SU-DHL-6 (cell line): ENCODE measurements at regions not wholly inside any gene's neighbourhood (a gene's known extent, or its start where the extent isn't known, plus 50 kb on each side); places are given as distances from the start of the nearest gene placed in this dataset.

Source experiments
- H2AFZ ChIP-seq: fragments of 200-600 bp; sonication (generic); 2 replicates; pipeline ENCODE4 v1.6.1; 2014; ENCODE audit warnings: low read depth, mild to moderate bottlenecking, moderate library complexity, mixed read lengths, antibody characterized with exemption, low read length; ENCODE audit not compliant: severe bottlenecking
- H3F3A ChIP-seq: fragments of 200-600 bp; shearing (Covaris generic); 2 replicates; pipeline ENCODE4 v1.6.0; 2016; ENCODE audit warnings: antibody characterized with exemption, mild to moderate bottlenecking; ENCODE audit not compliant: insufficient read depth
- H3K27ac ChIP-seq: fragments of 200-600 bp; sonication (generic); 2 replicates; pipeline ENCODE4 v1.5.1; 2016; ENCODE audit warnings: low read depth, mild to moderate bottlenecking, low read length, moderate library complexity, mixed read lengths
- H3K27me3 ChIP-seq: fragments of 200-600 bp; sonication (generic), shearing (Covaris generic); 2 replicates; pipeline ENCODE4 v1.6.0; 2014; ENCODE audit warnings: mild to moderate bottlenecking, low read length
- H3K36me3 ChIP-seq: fragments of 200-600 bp; sonication (generic); 2 replicates; pipeline ENCODE4 v1.6.1; 2014; ENCODE audit warnings: mild to moderate bottlenecking, low read length, mixed read lengths
- H3K4me2 ChIP-seq: fragments of 300-600, 200-600 bp; shearing (Covaris generic), sonication (generic); 2 replicates; pipeline ENCODE4 v1.6.0; 2014; ENCODE audit warnings: low read length, low read depth, mild to moderate bottlenecking; ENCODE audit not compliant: poor library complexity, severe bottlenecking
- H3K4me3 ChIP-seq: fragments of 200-600 bp; sonication (generic); 2 replicates; pipeline ENCODE4 v1.5.1; 2014; ENCODE audit warnings: antibody characterized with exemption, low read length, mild to moderate bottlenecking, mixed read lengths; ENCODE audit not compliant: insufficient read depth, poor library complexity, severe bottlenecking
- H3K79me2 ChIP-seq: fragments of 200-600 bp; sonication (generic); 2 replicates; pipeline ENCODE4 v1.6.1; 2014; ENCODE audit warnings: mild to moderate bottlenecking, low read length, moderate library complexity; ENCODE audit not compliant: insufficient read depth
- H3K9ac ChIP-seq: fragments of 200-600 bp; sonication (generic); 2 replicates; pipeline ENCODE4 v1.7.0; 2014; ENCODE audit warnings: mild to moderate bottlenecking, low read length
- H3K9me2 ChIP-seq: fragments of 200-600 bp; sonication (generic); replicated peaks from 2 replicates; pipeline ENCODE4 v1.6.1; 2014; ENCODE audit warnings: low read length; ENCODE audit not compliant: insufficient read depth
- H3K9me3 ChIP-seq: fragments of 200-600 bp; sonication (generic); 2 replicates; pipeline ENCODE4 v1.6.1; 2014; ENCODE audit warnings: low read length, mixed read lengths; ENCODE audit not compliant: insufficient read depth
- H4K20me1 ChIP-seq: fragments of 200-600 bp; sonication (generic); 2 replicates; pipeline ENCODE4 v1.6.1; 2014; ENCODE audit warnings: low read depth, mild to moderate bottlenecking, antibody characterized with exemption, low read length, moderate library complexity, mixed read lengths
- EZH2phosphoT487 ChIP-seq: fragments of 200-600 bp; sonication (generic), shearing (Covaris generic); conservative IDR thresholded peaks from 2 replicates; pipeline ENCODE4 v1.6.1; 2018; ENCODE audit warnings: mild to moderate bottlenecking, antibody characterized with exemption, low read length, moderate library complexity, mixed read lengths
- TF ChIP-seq, protein P1 (sequence below): fragments of 200-600 bp; sonication (generic); IDR thresholded peaks from one replicate; pipeline ENCODE4 v1.5.1; 2017; ENCODE audit warnings: antibody characterized with exemption, mild to moderate bottlenecking, low read length, moderate library complexity; ENCODE audit not compliant: insufficient read depth, poor library complexity, severe bottlenecking

DNA sequence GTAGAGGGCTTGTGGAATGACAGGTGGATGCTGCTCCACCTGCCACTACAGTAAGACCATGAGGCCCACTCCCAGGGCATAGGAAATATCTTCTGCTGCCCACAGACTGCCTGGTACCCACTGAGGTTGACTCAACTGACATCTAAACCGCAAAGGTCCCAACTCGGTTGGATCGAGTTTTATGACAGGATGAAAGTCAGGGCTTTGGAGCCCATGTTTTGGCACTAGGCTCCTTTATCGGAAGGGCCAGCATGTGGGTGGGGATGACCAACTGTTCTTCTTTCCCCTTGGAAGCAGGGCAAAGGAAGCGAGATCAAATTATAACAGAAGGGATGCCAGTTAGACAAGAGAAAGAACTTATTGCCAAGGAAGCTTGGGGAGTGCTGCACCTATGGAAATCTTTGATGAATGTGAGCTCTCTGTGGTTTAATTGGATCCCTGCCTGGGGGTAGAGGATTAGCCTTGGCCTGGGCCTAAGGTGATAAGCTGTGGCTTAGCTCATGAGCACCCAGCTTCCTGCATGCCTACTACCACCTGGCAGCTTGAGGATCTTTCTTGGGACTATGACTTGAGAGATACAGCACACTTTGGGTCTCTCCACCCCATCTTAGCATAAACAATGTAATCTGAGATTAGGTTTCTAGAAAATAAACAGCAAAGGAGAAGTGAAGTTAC lies 121.8 kb downstream of the KCNA5 start:
- H3K9me3 ChIP-seq = no peaks in the 10 kb centered on the region
- no peak overlapping the region for H3K27ac ChIP-seq
- H3K36me3 ChIP-seq = no peaks in the 10 kb centered on the region
- H3K9ac ChIP-seq = no peak overlapping the region
- TF ChIP-seq, protein P1, sequence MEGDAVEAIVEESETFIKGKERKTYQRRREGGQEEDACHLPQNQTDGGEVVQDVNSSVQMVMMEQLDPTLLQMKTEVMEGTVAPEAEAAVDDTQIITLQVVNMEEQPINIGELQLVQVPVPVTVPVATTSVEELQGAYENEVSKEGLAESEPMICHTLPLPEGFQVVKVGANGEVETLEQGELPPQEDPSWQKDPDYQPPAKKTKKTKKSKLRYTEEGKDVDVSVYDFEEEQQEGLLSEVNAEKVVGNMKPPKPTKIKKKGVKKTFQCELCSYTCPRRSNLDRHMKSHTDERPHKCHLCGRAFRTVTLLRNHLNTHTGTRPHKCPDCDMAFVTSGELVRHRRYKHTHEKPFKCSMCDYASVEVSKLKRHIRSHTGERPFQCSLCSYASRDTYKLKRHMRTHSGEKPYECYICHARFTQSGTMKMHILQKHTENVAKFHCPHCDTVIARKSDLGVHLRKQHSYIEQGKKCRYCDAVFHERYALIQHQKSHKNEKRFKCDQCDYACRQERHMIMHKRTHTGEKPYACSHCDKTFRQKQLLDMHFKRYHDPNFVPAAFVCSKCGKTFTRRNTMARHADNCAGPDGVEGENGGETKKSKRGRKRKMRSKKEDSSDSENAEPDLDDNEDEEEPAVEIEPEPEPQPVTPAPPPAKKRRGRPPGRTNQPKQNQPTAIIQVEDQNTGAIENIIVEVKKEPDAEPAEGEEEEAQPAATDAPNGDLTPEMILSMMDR = no peak
- no peak for TF ChIP-seq EZH2phosphoT487
- H3K27me3 ChIP-seq = no peaks in the 10 kb centered on the region; the same call in 1 of the 2 replicates
- no peaks in the 10 kb centered on the region; the same call in 1 of the 2 replicates for H3K9me2 ChIP-seq
- no peaks in the 10 kb centered on the region for H4K20me1 ChIP-seq
- H3K79me2 ChIP-seq = no peaks in the 10 kb centered on the region
- no peak overlapping the region for H3K4me2 ChIP-seq
- no peak overlapping the region for H3K4me3 ChIP-seq
- no peaks in the 10 kb centered on the region for H3F3A ChIP-seq
- no peak overlapping the region for H2AFZ ChIP-seq

DNA sequence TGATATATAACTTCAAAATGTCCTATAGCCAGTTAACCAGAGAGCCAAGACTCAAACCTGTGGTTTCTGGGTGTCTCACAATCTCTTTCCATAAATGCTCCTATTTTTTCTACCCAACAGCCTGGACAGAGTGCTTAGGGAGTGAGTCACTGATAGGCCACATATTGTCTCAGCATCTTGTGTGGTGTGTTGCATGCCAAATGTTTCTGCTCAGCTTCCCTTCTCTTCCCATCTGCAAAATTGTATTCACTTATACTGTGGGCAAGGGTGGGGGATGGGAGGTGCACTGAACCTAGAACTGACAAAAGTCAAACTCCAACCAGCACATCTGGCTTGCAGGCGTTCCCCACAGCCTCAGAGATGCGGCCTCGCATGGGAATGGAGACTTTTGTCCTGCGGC lies 123.3 kb downstream of the KCNA5 start:
- Histone ChIP-seq H3F3A (no peaks in the 10 kb centered on the region), H3K9ac (no peak overlapping the region), H3K27ac (no peak overlapping the region), H4K20me1 (no peaks in the 10 kb centered on the region), H3K79me2 (no peaks in the 10 kb centered on the region), H3K4me3 (no peak overlapping the region), H3K4me2 (no peak overlapping the region), H3K9me2 (no peaks in the 10 kb centered on the region; the same call in 1 of the 2 replicates), H3K36me3 (no peaks in the 10 kb centered on the region), H3K9me3 (no peaks in the 10 kb centered on the region), H2AFZ (no peak overlapping the region), H3K27me3 (no peaks in the 10 kb centered on the region; the same call in 1 of the 2 replicates)
- TF ChIP-seq, protein P1 = no peak
- TF ChIP-seq EZH2phosphoT487 = no peak

DNA sequence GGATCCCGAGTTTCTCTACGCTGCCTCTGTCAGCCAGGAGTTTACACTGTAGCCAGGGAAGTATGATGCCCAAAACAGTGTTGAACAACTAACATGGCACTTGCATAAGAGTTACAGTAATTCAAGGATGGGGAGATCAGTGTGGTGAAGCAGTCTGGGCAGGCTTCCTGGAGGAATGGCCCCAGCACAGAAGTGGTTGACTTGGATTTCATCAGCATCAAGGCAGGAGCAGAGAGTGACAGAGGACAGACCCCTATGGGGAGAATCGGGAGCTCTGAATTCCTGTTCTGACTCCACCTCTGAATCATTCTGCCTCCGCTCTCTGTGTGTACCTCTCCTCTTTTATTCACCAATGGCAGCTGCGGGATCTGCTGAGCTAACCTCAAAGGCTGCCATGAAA lies 124.5 kb downstream of the KCNA5 start:
- TF ChIP-seq EZH2phosphoT487 = no peak
- TF ChIP-seq, protein P1 = no peak
- no peak overlapping the region for H3K27ac ChIP-seq
- H3K9ac ChIP-seq = no peak overlapping the region
- no peak overlapping the region for H3K4me2 ChIP-seq
- no peaks in the 10 kb centered on the region for H3F3A ChIP-seq
- H3K9me3 ChIP-seq = no peaks in the 10 kb centered on the region
- H2AFZ ChIP-seq = no peak overlapping the region
- H4K20me1 ChIP-seq = no peaks in the 10 kb centered on the region
- H3K27me3 ChIP-seq = no peaks in the 10 kb centered on the region; the same call in 1 of the 2 replicates
- H3K4me3 ChIP-seq = no peak overlapping the region
- H3K36me3 ChIP-seq = no peaks in the 10 kb centered on the region
- H3K9me2 ChIP-seq = no peaks in the 10 kb centered on the region
- no peaks in the 10 kb centered on the region for H3K79me2 ChIP-seq
